Activated T-cell treated with anti-CD3 and anti-CD28 coated beads, Interleukin-2, amount 50 U/mL, for 4 hours (primary cell): ENCODE measurements at regions not wholly inside any gene's neighbourhood (a gene's known extent, or its start where the extent isn't known, plus 50 kb on each side); places are given as distances from the start of the nearest gene placed in this dataset.

Experiments used
- ATAC-seq, 2 donors: fragments of 200-7000 bp; cut with Tn5 transposase; one replicate each; pipeline ENCODE4 v1.10.0; 2021
- DNase-seq: peaks from one replicate; pipeline ENCODE4 v3.0.0-alpha.2; 2020
- H3K27me3 Mint-ChIP-seq: one replicate; pipeline ENCODE4 v1.8.0; 2021; ENCODE audit warnings: low read depth, mixed read lengths
- H3K36me3 Mint-ChIP-seq: one replicate; pipeline ENCODE4 v1.8.0; 2022; ENCODE audit warnings: mixed read lengths; ENCODE audit not compliant: insufficient read depth
- H3K4me1 Mint-ChIP-seq: one replicate; pipeline ENCODE4 v1.8.0; 2021; ENCODE audit warnings: low read depth, mixed read lengths
- H3K4me3 Mint-ChIP-seq: one replicate; pipeline ENCODE4 v1.8.0; 2021; ENCODE audit warnings: mild to moderate bottlenecking, moderate library complexity, mixed read lengths
- H3K9me3 Mint-ChIP-seq: one replicate; pipeline ENCODE4 v1.8.0; 2021; ENCODE audit warnings: mixed read lengths

GRCh38 chr12:125193376-125194152 is 128.3 kb downstream of the AACS start:
- DNase-seq: no peak
- H3K27me3 Mint-ChIP-seq: peaks cover 51% of the 10 kb centered on the region
- no peaks in the 10 kb centered on the region for H3K9me3 Mint-ChIP-seq
- no peaks in the 10 kb centered on the region for H3K4me1 Mint-ChIP-seq
- no peak for ATAC-seq
- H3K36me3 Mint-ChIP-seq: no peaks in the 10 kb centered on the region
- H3K4me3 Mint-ChIP-seq: no peak overlapping the region

- H3K4me3 Mint-ChIP-seq: no peak overlapping the region
- H3K9me3 Mint-ChIP-seq: no peaks in the 10 kb centered on the region
- no peaks in the 10 kb centered on the region for H3K4me1 Mint-ChIP-seq
- H3K36me3 Mint-ChIP-seq: no peaks in the 10 kb centered on the region
- H3K27me3 Mint-ChIP-seq: peaks cover 44% of the 10 kb centered on the region
- no peak for ATAC-seq
- no peak for DNase-seq
Observed at GRCh38 chr12:125194163-125194773, 129.0 kb downstream of the AACS start.

- Mint-ChIP-seq H3K36me3 (no peaks in the 10 kb centered on the region), H3K27me3 (peaks cover 38% of the 10 kb centered on the region), H3K9me3 (no peaks in the 10 kb centered on the region), H3K4me3 (no peak overlapping the region), H3K4me1 (no peaks in the 10 kb centered on the region)
- ATAC-seq (no peak), DNase-seq (no peak)
Observed at GRCh38 chr12:125194987-125195386, 129.8 kb downstream of the AACS start.

DNA sequence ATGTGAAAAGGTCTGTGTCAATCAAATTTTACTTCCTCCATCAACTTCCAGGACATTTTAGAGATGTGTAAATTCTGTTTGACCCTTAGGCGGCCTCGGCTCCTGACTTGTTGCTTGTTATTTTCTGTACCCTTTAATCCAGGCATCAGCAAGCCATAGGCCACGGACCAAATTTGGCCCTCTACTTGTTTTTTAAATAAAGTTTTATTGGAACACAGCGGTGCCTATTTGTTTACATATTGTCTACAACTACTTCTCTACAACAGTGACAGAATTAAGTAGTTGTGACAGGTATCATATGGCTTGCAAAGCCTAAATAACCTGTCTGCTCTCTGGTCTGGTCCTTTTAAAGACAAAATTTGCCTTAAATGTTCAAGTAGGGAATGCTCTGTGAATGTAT is 132.1 kb downstream of the AACS start:
- no peaks in the 10 kb centered on the region for H3K4me1 Mint-ChIP-seq
- peaks cover 5% of the 10 kb centered on the region for H3K9me3 Mint-ChIP-seq
- H3K4me3 Mint-ChIP-seq: no peak overlapping the region
- peaks cover 37% of the 10 kb centered on the region for H3K27me3 Mint-ChIP-seq
- no peak for DNase-seq
- H3K36me3 Mint-ChIP-seq: no peaks in the 10 kb centered on the region
- ATAC-seq: no peak

DNA sequence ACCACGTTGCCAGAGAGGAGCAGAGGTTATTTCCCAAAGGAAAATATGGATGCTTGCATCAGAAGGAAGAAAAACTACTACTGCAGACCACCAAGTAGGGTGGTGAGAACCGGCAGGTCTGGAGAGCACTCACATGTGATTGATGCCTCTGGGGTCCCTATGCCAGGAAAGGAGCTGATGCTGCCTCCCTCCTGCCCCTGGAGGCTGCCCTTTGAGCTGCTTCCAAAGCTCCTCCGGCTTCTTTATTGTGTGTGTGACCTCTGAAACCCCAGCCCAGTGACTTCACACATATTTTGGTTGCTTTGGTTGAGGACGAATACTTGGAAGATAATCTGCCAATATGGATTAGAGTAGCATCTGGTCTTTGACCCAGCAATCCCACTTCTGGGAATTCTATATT is 133.4 kb downstream of the AACS start:
- Mint-ChIP-seq H3K36me3 (no peaks in the 10 kb centered on the region), H3K9me3 (peaks cover 7% of the 10 kb centered on the region), H3K4me3 (no peak overlapping the region), H3K27me3 (peaks cover 27% of the 10 kb centered on the region), H3K4me1 (no peaks in the 10 kb centered on the region)
- ATAC-seq: no peak
- no peak for DNase-seq

DNA sequence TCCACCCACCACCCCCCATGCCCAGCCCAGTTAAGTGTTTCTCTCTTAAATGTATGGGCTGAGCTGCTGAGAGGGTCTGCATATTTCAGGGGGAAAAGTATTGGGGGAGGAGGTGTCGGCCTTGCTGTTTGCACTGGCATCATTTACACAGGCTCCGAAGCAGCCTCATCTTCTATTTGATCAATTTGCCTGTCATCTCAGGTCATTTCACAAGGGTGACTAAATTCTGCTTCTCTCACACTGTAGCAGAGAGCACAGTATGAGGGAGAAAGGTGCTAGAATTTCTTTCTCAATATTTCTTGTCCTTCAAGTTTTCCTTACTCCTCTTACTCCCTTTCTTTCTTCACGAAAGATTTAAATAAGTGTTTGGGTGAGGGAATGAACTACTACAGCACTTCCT is 135.9 kb downstream of the AACS start:
- Mint-ChIP-seq H3K27me3 (peaks cover 23% of the 10 kb centered on the region), H3K9me3 (peaks cover 7% of the 10 kb centered on the region), H3K4me1 (no peaks in the 10 kb centered on the region), H3K36me3 (no peaks in the 10 kb centered on the region), H3K4me3 (no peak overlapping the region)
- ATAC-seq (no peak), DNase-seq (no peak)

DNA sequence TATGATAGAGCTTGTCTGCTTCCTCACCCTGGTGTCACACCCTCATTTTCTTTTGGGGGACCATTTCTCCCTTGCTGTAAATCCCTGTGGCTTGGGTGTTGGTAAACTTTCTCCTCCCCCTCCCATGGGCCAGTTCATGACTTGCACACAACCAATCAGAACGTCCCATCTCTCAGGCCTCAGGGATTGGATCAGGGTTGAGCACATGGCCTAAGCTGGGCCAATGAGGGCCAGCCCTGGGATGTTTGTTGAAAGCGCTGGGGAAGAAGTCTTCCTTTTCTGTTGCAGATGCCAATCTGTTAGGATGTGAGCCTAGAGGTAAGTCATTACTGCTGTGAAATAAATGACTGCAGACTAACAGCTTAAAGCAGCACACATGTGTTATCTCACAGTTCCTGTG is 136.7 kb downstream of the AACS start:
- DNase-seq (no peak), ATAC-seq (no peak)
- H3K4me3 Mint-ChIP-seq: no peak overlapping the region
- no peaks in the 10 kb centered on the region for H3K36me3 Mint-ChIP-seq
- H3K4me1 Mint-ChIP-seq: no peaks in the 10 kb centered on the region
- peaks cover 7% of the 10 kb centered on the region for H3K9me3 Mint-ChIP-seq
- peaks cover 23% of the 10 kb centered on the region for H3K27me3 Mint-ChIP-seq

DNA sequence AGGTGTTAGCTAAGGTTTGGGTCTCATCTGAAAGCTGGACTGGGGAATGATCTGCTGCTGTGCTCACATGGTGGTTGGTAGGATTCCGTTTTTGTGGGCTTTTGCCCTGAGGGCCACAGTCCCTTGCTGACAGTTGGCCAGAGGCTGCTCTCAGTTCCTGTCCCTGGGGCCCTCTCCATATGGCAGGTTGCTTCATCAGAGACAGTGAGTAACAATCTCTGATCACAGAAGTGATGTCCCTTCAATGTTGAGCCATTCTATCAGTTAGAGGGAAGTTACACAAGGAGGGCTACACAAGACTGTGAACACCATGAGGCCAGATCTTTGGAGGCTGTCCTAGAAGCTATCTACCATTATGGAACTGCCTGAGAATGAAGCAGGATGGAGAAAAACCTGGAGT is 137.2 kb downstream of the AACS start:
- DNase-seq: no peak
- Mint-ChIP-seq H3K4me3 (no peak overlapping the region), H3K27me3 (peaks cover 21% of the 10 kb centered on the region), H3K4me1 (no peaks in the 10 kb centered on the region), H3K36me3 (no peaks in the 10 kb centered on the region), H3K9me3 (peaks cover 7% of the 10 kb centered on the region)
- ATAC-seq: no peak

DNA sequence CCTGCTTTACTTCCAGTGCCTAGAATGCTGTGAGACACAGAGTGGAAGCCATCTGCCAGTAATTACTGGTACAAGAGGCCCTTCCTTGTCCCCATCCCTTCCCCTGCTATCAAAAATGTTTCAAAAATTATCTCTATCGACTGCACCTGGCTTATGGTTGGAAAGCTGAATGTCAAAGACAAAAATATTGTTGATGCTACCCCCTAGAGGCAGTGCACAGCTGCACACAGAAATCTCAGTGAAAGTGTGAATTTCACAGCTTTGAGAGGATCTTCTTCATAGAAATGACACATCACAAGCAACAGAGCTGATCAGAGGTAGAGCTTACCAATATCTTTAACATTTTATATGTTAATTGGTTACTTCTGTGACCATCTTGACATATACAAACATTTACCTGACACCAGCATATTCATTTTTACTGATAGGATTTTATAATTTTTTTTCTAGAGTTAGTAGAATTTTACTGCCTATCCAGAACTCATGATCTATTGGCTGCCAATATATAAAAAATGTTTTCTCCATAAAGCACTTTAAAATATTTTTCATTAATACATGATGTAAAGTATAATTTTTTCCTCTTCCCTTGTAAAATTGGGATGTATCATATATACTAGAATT is 138.0 kb downstream of the AACS start:
- no peak overlapping the region for H3K4me3 Mint-ChIP-seq
- peaks cover 23% of the 10 kb centered on the region for H3K27me3 Mint-ChIP-seq
- DNase-seq: no peak
- H3K9me3 Mint-ChIP-seq: peaks cover 7% of the 10 kb centered on the region
- no peak for ATAC-seq
- no peaks in the 10 kb centered on the region for H3K36me3 Mint-ChIP-seq
- no peaks in the 10 kb centered on the region for H3K4me1 Mint-ChIP-seq

- Mint-ChIP-seq H3K9me3 (peaks cover 6% of the 10 kb centered on the region), H3K27me3 (peaks cover 33% of the 10 kb centered on the region), H3K4me1 (no peaks in the 10 kb centered on the region), H3K36me3 (no peaks in the 10 kb centered on the region), H3K4me3 (no peak overlapping the region)
- no peak for DNase-seq
- no peak for ATAC-seq
Observed at GRCh38 chr12:125205386-125205785, 140.2 kb downstream of the AACS start.

- ATAC-seq (no peak), DNase-seq (no peak)
- no peaks in the 10 kb centered on the region for H3K4me1 Mint-ChIP-seq
- peaks cover 4% of the 10 kb centered on the region for H3K9me3 Mint-ChIP-seq
- H3K36me3 Mint-ChIP-seq: no peaks in the 10 kb centered on the region
- H3K27me3 Mint-ChIP-seq: peaks cover 28% of the 10 kb centered on the region
- H3K4me3 Mint-ChIP-seq: no peak overlapping the region
Observed at GRCh38 chr12:125206711-125207110, 141.5 kb downstream of the AACS start.

DNA sequence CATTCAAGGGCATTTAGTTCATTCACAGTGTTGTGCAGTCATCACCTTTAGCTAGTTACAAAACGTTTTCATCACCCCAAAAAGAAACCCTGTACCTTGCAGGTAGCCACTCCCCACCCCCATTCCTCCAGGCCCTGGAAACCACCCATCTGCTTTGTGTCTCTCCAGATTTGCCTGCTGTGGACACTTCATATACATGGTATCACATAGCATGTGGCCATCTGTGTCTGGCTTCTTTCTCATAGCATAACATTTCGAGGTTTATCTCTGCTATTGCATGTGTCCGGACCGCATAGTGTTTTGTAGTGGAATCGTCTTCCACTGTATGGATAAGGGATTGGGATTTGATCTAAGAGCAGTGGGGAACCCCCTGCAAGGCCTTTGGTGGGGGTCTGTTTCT is 143.1 kb downstream of the AACS start:
- no peaks in the 10 kb centered on the region for H3K36me3 Mint-ChIP-seq
- no peak overlapping the region for H3K4me3 Mint-ChIP-seq
- H3K27me3 Mint-ChIP-seq: peaks cover 22% of the 10 kb centered on the region

GRCh38 chr12:125208942-125209341 is 143.7 kb downstream of the AACS start:
- no peaks in the 10 kb centered on the region for H3K36me3 Mint-ChIP-seq
- peaks cover 22% of the 10 kb centered on the region for H3K27me3 Mint-ChIP-seq

More for the DNA sequence above, 143.1 kb downstream of the AACS start:
- no peak for DNase-seq
- no peak for ATAC-seq
- Mint-ChIP-seq H3K9me3 (no peaks in the 10 kb centered on the region), H3K4me1 (no peaks in the 10 kb centered on the region)

GRCh38 chr12:125210104-125210755 is 145.0 kb downstream of the AACS start:
- no peaks in the 10 kb centered on the region for H3K4me1 Mint-ChIP-seq
- ATAC-seq (no peak), DNase-seq (no peak)
- H3K9me3 Mint-ChIP-seq: no peaks in the 10 kb centered on the region
- H3K4me3 Mint-ChIP-seq: no peak overlapping the region
- H3K27me3 Mint-ChIP-seq: peaks cover 22% of the 10 kb centered on the region
- H3K36me3 Mint-ChIP-seq: no peaks in the 10 kb centered on the region

More at GRCh38 chr12:125208942-125209341, 143.7 kb downstream of the AACS start:
- ATAC-seq (no peak), DNase-seq (no peak)
- Mint-ChIP-seq H3K9me3 (no peaks in the 10 kb centered on the region), H3K4me1 (no peaks in the 10 kb centered on the region), H3K4me3 (no peak overlapping the region)
